Calu3 (cell line): ENCODE measurements at regions not wholly inside any gene's neighbourhood (a gene's known extent, or its start where the extent isn't known, plus 50 kb on each side); places are given as distances from the start of the nearest gene placed in this dataset.
"Not testable (repeated sequence)": the region's sequence is repeated elsewhere in the genome, so short reads cannot be mapped to it uniquely, and the experiment has no call there.

Experiments used
- BruUV-seq: library from RNA; stranded (reverse); fragments of 400-500 nt; replicated peaks from 2 replicates; lab custom pipeline; 2021; lab: Mats Ljungman, UMichigan
- CTCF ChIA-PET: fragments of 300-600 bp; sonication (Branson Sonifier 250); formaldehyde crosslinking; loops from one replicate; lab custom pipeline; 2022; ENCODE audit warnings: antibody characterized with exemption; lab: Charles Lee
- DNase-seq: peaks from one replicate; pipeline ENCODE4 v3.0.0; 2022
- H3K27ac Mint-ChIP-seq: one replicate; pipeline ENCODE4 v1.8.0; 2022; ENCODE audit warnings: mixed read lengths; ENCODE audit not compliant: unreplicated experiment
- H3K27me3 Mint-ChIP-seq: one replicate; pipeline ENCODE4 v1.8.0; 2022; ENCODE audit warnings: mixed read lengths; ENCODE audit not compliant: unreplicated experiment
- H3K36me3 Mint-ChIP-seq: one replicate; pipeline ENCODE4 v1.8.0; 2022; ENCODE audit warnings: mild to moderate bottlenecking, moderate library complexity, mixed read lengths; ENCODE audit not compliant: insufficient read depth, unreplicated experiment
- H3K4me1 Mint-ChIP-seq: one replicate; pipeline ENCODE4 v1.8.0; 2022; ENCODE audit warnings: mild to moderate bottlenecking, low read depth, mixed read lengths; ENCODE audit not compliant: unreplicated experiment
- H3K4me3 Mint-ChIP-seq: one replicate; pipeline ENCODE4 v1.8.0; 2022; ENCODE audit warnings: mild to moderate bottlenecking, low read depth, moderate library complexity, mixed read lengths; ENCODE audit not compliant: unreplicated experiment
- H3K9me3 Mint-ChIP-seq: one replicate; pipeline ENCODE4 v1.8.0; 2022; ENCODE audit warnings: low read depth, mixed read lengths; ENCODE audit not compliant: unreplicated experiment
- CTCF ChIP-seq: fragments of 200-600 bp; IDR thresholded peaks from one replicate; pipeline ENCODE4 v1.8.0; 2022; ENCODE audit warnings: antibody characterized with exemption; ENCODE audit not compliant: unreplicated experiment
- intact Hi-C: fragments of 100-400 bp; cut with micrococcal nuclease; formaldehyde crosslinking; loops from one replicate; pipeline ENCODE4 v1.10.0; 2022; ENCODE audit not compliant: unreplicated experiment

GRCh38 chr1:24268555-24268954 lies 50.6 kb upstream of the GRHL3 start:
- H3K4me1 Mint-ChIP-seq: peaks cover 28% of the 10 kb centered on the region
- H3K9me3 Mint-ChIP-seq, DNase-seq, H3K4me3 Mint-ChIP-seq, H3K27me3 Mint-ChIP-seq, BruUV-seq, intact Hi-C loops, H3K27ac Mint-ChIP-seq, H3K36me3 Mint-ChIP-seq: not testable (repeated sequence)
- CTCF ChIA-PET: interaction anchor here (0.7 kb wide), 1 partner anchor 10 kb away, joined by 4 read pairs; no protein-coding TSS in a partner anchor

DNA sequence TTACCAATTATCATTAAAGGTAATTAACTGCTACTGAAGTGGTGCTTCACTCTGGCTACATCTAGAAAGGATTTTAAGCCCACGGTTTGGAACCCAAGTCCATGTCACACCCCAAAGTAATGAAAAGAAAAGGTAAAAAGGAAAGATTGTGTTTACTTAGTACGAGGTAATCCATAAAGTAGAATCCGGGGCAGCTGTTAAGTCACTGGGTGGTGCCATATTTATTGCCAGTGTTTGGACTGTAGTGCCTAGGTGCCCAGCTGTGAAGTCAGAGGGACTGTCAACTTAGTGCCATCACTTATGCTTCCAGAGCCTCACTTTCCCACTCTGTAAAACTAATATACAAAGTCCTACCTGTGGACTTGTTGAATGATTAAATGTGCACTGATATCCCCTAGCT lies 52.2 kb upstream of the GRHL3 start:
- DNase-seq: no peak
- BruUV-seq: no TSS peak
- TF ChIP-seq CTCF: no peak
- no peak overlapping the region for H3K4me3 Mint-ChIP-seq
- H3K27ac Mint-ChIP-seq: no peak overlapping the region
- H3K36me3 Mint-ChIP-seq: peaks cover 6% of the 10 kb centered on the region
- H3K27me3 Mint-ChIP-seq: no peaks in the 10 kb centered on the region
- CTCF ChIA-PET: interaction anchor here (0.6 to 1.6 kb wide), 4 partner anchors 9 to 65 kb away, joined by 3 to 5 read pairs (median 4); no protein-coding TSS in a partner anchor
- intact Hi-C loops: no loop called here
- H3K9me3 Mint-ChIP-seq: no peaks in the 10 kb centered on the region
- peaks cover 28% of the 10 kb centered on the region for H3K4me1 Mint-ChIP-seq

DNA sequence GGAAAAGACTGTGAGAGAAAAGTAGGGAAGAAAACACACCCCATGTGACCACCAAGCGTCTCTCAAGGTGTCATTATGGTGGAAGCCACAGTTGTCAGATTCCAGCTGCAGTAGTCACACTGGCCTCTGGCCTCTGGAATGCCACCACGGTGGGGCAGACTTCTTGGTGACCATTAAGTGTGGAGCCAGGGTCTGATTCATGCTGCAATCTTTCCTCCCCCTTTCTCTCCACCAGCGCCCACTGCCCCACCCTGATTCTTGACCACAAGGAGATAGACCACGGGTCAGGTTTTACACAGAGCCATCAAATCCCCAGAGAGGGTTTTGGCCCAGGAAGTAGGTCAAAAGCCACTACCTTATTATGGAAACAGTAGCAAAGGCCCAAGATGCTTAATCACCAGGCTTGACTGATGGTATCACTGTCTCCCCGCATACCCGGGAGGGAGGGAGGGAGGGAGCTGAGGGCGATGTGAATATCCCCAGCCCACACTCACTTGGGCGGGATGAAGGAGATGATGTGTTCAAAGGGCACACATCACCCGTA lies 52.7 kb upstream of the GRHL3 start:
- CTCF ChIA-PET: interaction anchor here (0.6 to 1.6 kb wide), 5 partner anchors 9 to 263 kb away, joined by 3 to 5 read pairs (median 4); no protein-coding TSS in a partner anchor
- H3K36me3 Mint-ChIP-seq: peaks cover 6% of the 10 kb centered on the region
- H3K4me3 Mint-ChIP-seq: no peak overlapping the region
- intact Hi-C loops: no loop called here
- no peak overlapping the region for H3K27ac Mint-ChIP-seq
- no peak for TF ChIP-seq CTCF
- H3K9me3 Mint-ChIP-seq: no peaks in the 10 kb centered on the region
- no peaks in the 10 kb centered on the region for H3K27me3 Mint-ChIP-seq
- no TSS peak for BruUV-seq
- H3K4me1 Mint-ChIP-seq: peaks cover 31% of the 10 kb centered on the region
- DNase-seq: peak; percentile 81

- no peak overlapping the region for H3K27ac Mint-ChIP-seq
- peaks cover 36% of the 10 kb centered on the region for H3K4me1 Mint-ChIP-seq
- CTCF ChIA-PET: no interaction called here
- H3K4me3 Mint-ChIP-seq: no peak overlapping the region
- no peaks in the 10 kb centered on the region for H3K27me3 Mint-ChIP-seq
- peaks cover 6% of the 10 kb centered on the region for H3K36me3 Mint-ChIP-seq
- BruUV-seq: no TSS peak
- intact Hi-C loops: no loop called here
- no peak for TF ChIP-seq CTCF
- DNase-seq: no peak
- no peaks in the 10 kb centered on the region for H3K9me3 Mint-ChIP-seq
These were observed 55.4 kb upstream of the GRHL3 start for GRCh38 chr1:24263746-24264145.

- Mint-ChIP-seq H3K9me3 (no peaks in the 10 kb centered on the region), H3K4me1 (peaks cover 36% of the 10 kb centered on the region), H3K27ac (no peak overlapping the region), H3K36me3 (peaks cover 6% of the 10 kb centered on the region), H3K27me3 (no peaks in the 10 kb centered on the region), H3K4me3 (no peak overlapping the region)
- CTCF ChIA-PET: no interaction called here
- no peak for TF ChIP-seq CTCF
- BruUV-seq: no TSS peak
- intact Hi-C loops: no loop called here
- DNase-seq: no peak
These were observed 55.9 kb upstream of the GRHL3 start for GRCh38 chr1:24263211-24263610.
